Spleen (tissue), 11 donors: ENCODE measurements at regions not wholly inside any gene's neighbourhood (a gene's known extent, or its start where the extent isn't known, plus 50 kb on each side); places are given as distances from the start of the nearest gene placed in this dataset.

Source experiments
- DNase-seq: peaks from one replicate; pipeline ENCODE4 v3.0.0-alpha.2; 2020
- H3K27ac ChIP-seq, 8 donors: fragments of 200-600 bp; sonication (generic) in 7 of 8; 1 replicate in 4 of 8; 2 replicates in 4 of 8; pipeline versions ENCODE4 v1.5.0 to v1.8.0; 2016 to 2021; ENCODE audit warnings: inconsistent platforms in 4 of 8, mild to moderate bottlenecking in 4 of 8, moderate library complexity in 1 of 8
- H3K27me3 ChIP-seq, 7 donors: fragments of 200-600 bp; sonication (generic) in 6 of 7; replicated peaks in 1 of 7; 1 replicate in 4 of 7; 2 replicates in 3 of 7; pipeline versions ENCODE4 v1.5.0 to v1.8.0; 2016 to 2021; ENCODE audit warnings: inconsistent platforms in 3 of 7, mild to moderate bottlenecking in 1 of 7
- H3K36me3 ChIP-seq, 6 donors: fragments of 200-600 bp; sonication (generic) in 5 of 6; 1 replicate in 4 of 6; 2 replicates in 2 of 6; pipeline versions ENCODE4 v1.5.0 to v1.8.0; 2016 to 2021; ENCODE audit warnings: inconsistent platforms in 2 of 6
- H3K4me1 ChIP-seq, 6 donors: fragments of 200-600 bp; sonication (generic) in 5 of 6; 1 replicate in 3 of 6; 2 replicates in 3 of 6; pipeline versions ENCODE4 v1.5.0 to v1.8.0; 2016 to 2021; ENCODE audit warnings: inconsistent platforms in 3 of 6
- H3K4me3 ChIP-seq, 8 donors: fragments of 200-600 bp; sonication (generic) in 7 of 8; 1 replicate in 4 of 8; 2 replicates in 4 of 8; pipeline versions ENCODE4 v1.5.0 to v1.8.0; 2016 to 2021; ENCODE audit warnings: inconsistent platforms in 4 of 8, mild to moderate bottlenecking in 4 of 8, moderate library complexity in 2 of 8
- H3K9me3 ChIP-seq, 8 donors: fragments of 200-600 bp; sonication (generic) in 7 of 8; 1 replicate in 4 of 8; 2 replicates in 4 of 8; pipeline versions ENCODE4 v1.5.0 to v1.8.0; 2016 to 2021; ENCODE audit warnings: inconsistent platforms in 4 of 8
- POLR2A ChIP-seq, 3 donors: fragments of 450-650 bp; IDR thresholded peaks; one replicate each; pipeline ENCODE4 v1.5.1; 2017; ENCODE audit warnings: antibody characterized with exemption in 3 of 3, mild to moderate bottlenecking in 1 of 3
- POLR2AphosphoS5 ChIP-seq, 3 donors: sonication (generic); formaldehyde crosslinking; IDR thresholded peaks; one replicate each; pipeline ENCODE4 v1.5.1; 2017; ENCODE audit warnings: antibody characterized with exemption in 3 of 3
- WGBS, 5 donors: extraction: QIAGEN DNeasy Blood & Tissue Kit in 3 of 5; methylation state at CpG; one replicate each; pipeline versions ENCODE4 v1.1.5 to v1.1.7; 2013 to 2018; 5-methylcytosine and 5-hydroxymethylcytosine counted together
- intact Hi-C: fragments of 100-400 bp; cut with DNase I; formaldehyde crosslinking; loops from one replicate; pipeline ENCODE4 v1.15.0; 2023; ENCODE audit warnings: low total_unique reads
- TF ChIP-seq, protein P1 (sequence below), 11 experiments: fragments of 200-600 bp in 7 of 11; fragments of 450-650 bp in 4 of 11; sonication (generic) in 4 of 11; IDR thresholded peaks in 8 of 11; conservative IDR thresholded peaks in 3 of 11; 1 replicate in 7 of 11; 2 replicates in 4 of 11; pipeline versions ENCODE4 v1.4.0 to v1.8.0; 2016 to 2021; ENCODE audit warnings: antibody characterized with exemption in 11 of 11, inconsistent platforms in 4 of 11, mild to moderate bottlenecking in 1 of 11
- donor health status: healthy with polysubstance abuse.
- donor health status: DM: no; HTN: no; CAD: no; lungs with moderate emphysema.
- donor health status: DM: no; HTN: no; CAD: no.
- donor health status: Bipolar disorder and iron deficiency.
- donor health status: healthy.
- donor health status: DM: no; HTN: no; CAD: no.
- donor health status: DM: yes; HTN: yes; CAD: no.

DNA sequence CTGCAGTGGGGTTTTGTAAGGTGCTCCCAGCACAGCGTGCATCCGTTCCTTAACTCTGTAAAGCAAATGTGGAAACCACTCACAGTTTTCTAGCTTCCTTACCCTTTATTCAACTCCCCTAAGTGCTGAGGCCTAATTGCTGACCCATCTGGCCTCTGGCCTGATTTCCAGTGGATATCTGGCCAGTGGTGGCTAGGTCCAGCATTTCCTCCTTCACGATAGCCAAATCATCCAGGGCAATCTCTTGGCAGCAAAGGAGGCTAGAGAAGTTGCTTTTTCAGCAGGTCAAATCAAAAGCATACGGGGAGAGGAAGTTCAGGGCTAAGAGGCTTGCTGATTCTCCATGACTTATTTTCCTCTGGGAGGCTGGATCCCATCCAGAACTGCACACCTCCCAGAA lies 286.3 kb upstream of the VLDLR start:
- TF ChIP-seq POLR2A (IDR thresholded peaks at IDR 0.05) (no peak), POLR2AphosphoS5 (IDR thresholded peaks at IDR 0.05) (no peak)
- TF ChIP-seq, protein P1, sequence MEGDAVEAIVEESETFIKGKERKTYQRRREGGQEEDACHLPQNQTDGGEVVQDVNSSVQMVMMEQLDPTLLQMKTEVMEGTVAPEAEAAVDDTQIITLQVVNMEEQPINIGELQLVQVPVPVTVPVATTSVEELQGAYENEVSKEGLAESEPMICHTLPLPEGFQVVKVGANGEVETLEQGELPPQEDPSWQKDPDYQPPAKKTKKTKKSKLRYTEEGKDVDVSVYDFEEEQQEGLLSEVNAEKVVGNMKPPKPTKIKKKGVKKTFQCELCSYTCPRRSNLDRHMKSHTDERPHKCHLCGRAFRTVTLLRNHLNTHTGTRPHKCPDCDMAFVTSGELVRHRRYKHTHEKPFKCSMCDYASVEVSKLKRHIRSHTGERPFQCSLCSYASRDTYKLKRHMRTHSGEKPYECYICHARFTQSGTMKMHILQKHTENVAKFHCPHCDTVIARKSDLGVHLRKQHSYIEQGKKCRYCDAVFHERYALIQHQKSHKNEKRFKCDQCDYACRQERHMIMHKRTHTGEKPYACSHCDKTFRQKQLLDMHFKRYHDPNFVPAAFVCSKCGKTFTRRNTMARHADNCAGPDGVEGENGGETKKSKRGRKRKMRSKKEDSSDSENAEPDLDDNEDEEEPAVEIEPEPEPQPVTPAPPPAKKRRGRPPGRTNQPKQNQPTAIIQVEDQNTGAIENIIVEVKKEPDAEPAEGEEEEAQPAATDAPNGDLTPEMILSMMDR (IDR thresholded peaks at IDR 0.05 in 8 of 11, conservative IDR thresholded peaks at IDR 0.05 in 3 of 11): no peak

DNA sequence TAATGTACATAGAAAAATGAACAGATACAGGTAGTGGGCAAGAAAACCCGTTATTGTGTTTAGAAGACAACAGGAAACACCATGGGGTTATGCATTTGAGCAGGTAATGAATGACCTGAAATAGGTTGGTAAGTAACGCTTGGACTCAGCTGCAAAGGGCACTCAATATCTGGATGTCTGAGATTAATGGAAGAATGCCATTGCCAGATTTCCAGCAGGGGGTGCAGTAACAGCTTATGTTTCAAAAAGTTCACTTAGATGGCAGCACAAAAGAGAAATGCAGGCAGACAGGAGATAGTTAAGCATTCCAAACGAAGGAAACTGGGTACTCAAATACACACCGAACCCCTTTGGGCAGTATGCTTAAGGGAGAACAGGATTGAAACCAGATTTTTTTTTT lies 285.5 kb upstream of the VLDLR start:
- Histone ChIP-seq H3K4me1 (peaks cover 0 to 7% (median 6%) of the 10 kb centered on the region in 6 donors), H3K9me3 (no peaks in the 10 kb centered on the region), H3K27me3 (no peaks in the 10 kb centered on the region), H3K27ac (no peak overlapping the region), H3K36me3 (no peaks in the 10 kb centered on the region), H3K4me3 (no peak overlapping the region)
- 74 to 87% (median 83%) methylated on average over 4 of the region's 4 CpGs for WGBS, 5 donors
- intact Hi-C loops: no loop called here
- TF ChIP-seq, protein P1 (IDR thresholded peaks at IDR 0.05 in 8 of 11, conservative IDR thresholded peaks at IDR 0.05 in 3 of 11): no peak
- TF ChIP-seq POLR2A (IDR thresholded peaks at IDR 0.05): no peak
- no peak for TF ChIP-seq POLR2AphosphoS5 (IDR thresholded peaks at IDR 0.05)
- no peak for DNase-seq

More for the DNA sequence above, 286.3 kb upstream of the VLDLR start:
- Histone ChIP-seq H3K9me3 (no peaks in the 10 kb centered on the region), H3K27ac (peak overlapping the region in 1 of 8 donors; percentile 1), H3K36me3 (no peaks in the 10 kb centered on the region), H3K4me3 (no peak overlapping the region), H3K4me1 (peaks cover 0 to 7% (median 6%) of the 10 kb centered on the region in 6 donors), H3K27me3 (no peaks in the 10 kb centered on the region)
- WGBS, 5 donors: 55 to 68% (median 62%) methylated on average over 4 of the region's 4 CpGs
- DNase-seq: no peak
- intact Hi-C loops: no loop called here

DNA sequence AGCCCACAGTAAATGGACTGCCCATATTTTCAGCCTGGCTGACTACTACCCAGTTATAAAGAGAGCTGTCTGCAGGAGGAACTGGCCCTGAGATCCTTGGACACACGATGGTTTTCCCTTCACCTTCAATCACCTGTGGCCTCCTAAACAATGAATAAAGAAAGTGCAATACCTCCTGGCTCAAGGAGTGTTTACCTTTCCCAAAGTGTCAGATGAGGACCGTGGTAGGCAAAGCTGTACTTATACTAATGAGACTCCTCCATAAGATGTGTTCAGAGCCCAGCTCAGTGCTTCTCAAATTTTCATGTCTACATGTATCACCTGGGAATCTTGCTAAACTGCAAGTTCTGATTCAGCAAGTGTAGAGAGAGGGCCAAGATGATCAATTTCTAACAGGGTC lies 284.5 kb upstream of the VLDLR start:
- Histone ChIP-seq H3K27me3 (no peaks in the 10 kb centered on the region), H3K36me3 (no peaks in the 10 kb centered on the region), H3K4me3 (no peak overlapping the region), H3K27ac (no peak overlapping the region), H3K9me3 (no peaks in the 10 kb centered on the region), H3K4me1 (peaks cover 0 to 7% (median 6%) of the 10 kb centered on the region in 6 donors)
- intact Hi-C loops: no loop called here
- no peak for DNase-seq
- WGBS, 5 donors: 59 to 84% (median 75%) methylated on average over 2 of the region's 2 CpGs
- TF ChIP-seq, protein P1 (IDR thresholded peaks at IDR 0.05 in 8 of 11, conservative IDR thresholded peaks at IDR 0.05 in 3 of 11): no peak
- TF ChIP-seq POLR2A (IDR thresholded peaks at IDR 0.05) (no peak), POLR2AphosphoS5 (IDR thresholded peaks at IDR 0.05) (no peak)

DNA sequence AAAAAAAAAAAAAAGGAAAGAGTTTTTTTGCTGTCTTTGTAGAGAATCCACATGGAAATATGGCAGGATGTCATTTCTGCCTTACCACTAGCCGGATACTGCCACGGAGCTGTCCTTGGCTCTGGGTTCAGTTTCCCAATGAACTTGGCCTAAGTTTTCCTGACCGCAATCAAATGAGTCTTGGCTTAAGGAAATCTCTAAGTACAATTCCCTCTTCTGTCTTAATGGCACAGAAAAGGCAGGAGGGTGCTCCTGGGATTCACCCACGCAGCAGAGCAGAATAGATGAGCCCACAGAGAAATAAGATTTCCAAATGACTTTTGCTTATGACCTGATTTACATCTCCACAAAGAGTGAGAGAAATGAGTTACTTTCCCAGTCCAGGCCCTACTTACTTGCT lies 284.0 kb upstream of the VLDLR start:
- H3K27me3 ChIP-seq: no peaks in the 10 kb centered on the region
- no peak overlapping the region for H3K4me3 ChIP-seq
- intact Hi-C loops: no loop called here
- peaks cover 0 to 7% (median 6%) of the 10 kb centered on the region in 6 donors for H3K4me1 ChIP-seq
- no peak overlapping the region for H3K27ac ChIP-seq
- H3K36me3 ChIP-seq: no peaks in the 10 kb centered on the region
- TF ChIP-seq, protein P1 (IDR thresholded peaks at IDR 0.05 in 8 of 11, conservative IDR thresholded peaks at IDR 0.05 in 3 of 11): no peak
- TF ChIP-seq POLR2AphosphoS5 (IDR thresholded peaks at IDR 0.05) (no peak), POLR2A (IDR thresholded peaks at IDR 0.05) (no peak)
- WGBS, 5 donors: 56 to 82% (median 70%) methylated on average over 4 of the region's 4 CpGs
- H3K9me3 ChIP-seq: no peaks in the 10 kb centered on the region
- DNase-seq: no peak
